GM12865 (cell line): ENCODE measurements at regions not wholly inside any gene's neighbourhood (a gene's known extent, or its start where the extent isn't known, plus 50 kb on each side); places are given as distances from the start of the nearest gene placed in this dataset.

ENCODE experiments used
- DNase-seq: peaks from one replicate; pipeline ENCODE4 v3.0.0; 2010; ENCODE audit warnings: low read depth
- H3K4me3 ChIP-seq: 2 replicates; pipeline ENCODE4 v1.5.1; 2011; ENCODE audit warnings: mild to moderate bottlenecking, low read depth, low read length, control low read depth
- TF ChIP-seq, protein P1 (sequence below): IDR thresholded peaks from 2 replicates; pipeline ENCODE4 v1.5.1; 2011; ENCODE audit warnings: low read length, control low read depth, low read depth, inconsistent platforms; ENCODE audit not compliant: insufficient read depth; ENCODE audit errors: missing control alignments

DNA sequence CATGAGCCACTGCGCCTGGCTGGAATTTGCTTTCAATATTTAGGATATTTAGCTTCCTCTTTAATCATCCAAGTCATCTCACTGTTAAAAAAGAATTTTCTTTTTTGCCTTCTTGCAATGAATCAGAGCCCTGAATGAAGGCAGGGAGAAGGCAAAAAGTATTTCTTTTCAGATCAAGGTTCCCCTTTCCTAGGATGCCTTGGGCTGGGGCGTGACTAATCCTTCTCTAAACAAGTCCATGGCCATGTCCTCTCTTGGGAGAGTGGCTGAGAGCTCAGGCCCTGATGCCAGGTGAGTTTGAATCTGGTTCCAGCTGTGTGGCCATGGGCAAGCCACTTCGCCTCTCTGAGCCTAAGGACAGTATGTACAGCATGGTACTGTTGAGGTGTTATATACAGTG lies 84.8 kb upstream of the NEURL1B start:
- TF ChIP-seq, protein P1, sequence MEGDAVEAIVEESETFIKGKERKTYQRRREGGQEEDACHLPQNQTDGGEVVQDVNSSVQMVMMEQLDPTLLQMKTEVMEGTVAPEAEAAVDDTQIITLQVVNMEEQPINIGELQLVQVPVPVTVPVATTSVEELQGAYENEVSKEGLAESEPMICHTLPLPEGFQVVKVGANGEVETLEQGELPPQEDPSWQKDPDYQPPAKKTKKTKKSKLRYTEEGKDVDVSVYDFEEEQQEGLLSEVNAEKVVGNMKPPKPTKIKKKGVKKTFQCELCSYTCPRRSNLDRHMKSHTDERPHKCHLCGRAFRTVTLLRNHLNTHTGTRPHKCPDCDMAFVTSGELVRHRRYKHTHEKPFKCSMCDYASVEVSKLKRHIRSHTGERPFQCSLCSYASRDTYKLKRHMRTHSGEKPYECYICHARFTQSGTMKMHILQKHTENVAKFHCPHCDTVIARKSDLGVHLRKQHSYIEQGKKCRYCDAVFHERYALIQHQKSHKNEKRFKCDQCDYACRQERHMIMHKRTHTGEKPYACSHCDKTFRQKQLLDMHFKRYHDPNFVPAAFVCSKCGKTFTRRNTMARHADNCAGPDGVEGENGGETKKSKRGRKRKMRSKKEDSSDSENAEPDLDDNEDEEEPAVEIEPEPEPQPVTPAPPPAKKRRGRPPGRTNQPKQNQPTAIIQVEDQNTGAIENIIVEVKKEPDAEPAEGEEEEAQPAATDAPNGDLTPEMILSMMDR, result no peak
- DNase-seq, result no peak
- no peak overlapping the region for H3K4me3 ChIP-seq

DNA sequence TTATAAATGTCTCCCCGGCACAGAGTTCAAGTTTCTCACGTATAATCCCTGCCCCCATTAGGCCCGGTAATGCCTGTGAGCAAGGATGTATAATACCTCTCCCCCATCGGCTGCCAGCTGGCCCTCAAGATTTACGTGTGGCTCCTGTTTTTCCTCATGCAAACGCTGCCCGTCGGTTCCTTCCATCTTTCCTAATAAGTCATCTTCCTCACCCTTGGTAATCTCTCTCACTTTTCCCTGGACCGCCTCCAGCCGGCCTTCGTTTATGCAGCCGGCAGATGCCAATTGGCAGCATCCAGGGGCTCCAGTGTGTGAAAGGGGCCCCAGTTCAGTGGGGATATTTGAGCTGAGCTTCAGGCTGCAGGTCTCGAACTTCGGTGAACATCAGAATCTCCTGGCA lies 86.5 kb upstream of the NEURL1B start:
- TF ChIP-seq, protein P1, result no peak
- no peak overlapping the region for H3K4me3 ChIP-seq
- no peak for DNase-seq

DNA sequence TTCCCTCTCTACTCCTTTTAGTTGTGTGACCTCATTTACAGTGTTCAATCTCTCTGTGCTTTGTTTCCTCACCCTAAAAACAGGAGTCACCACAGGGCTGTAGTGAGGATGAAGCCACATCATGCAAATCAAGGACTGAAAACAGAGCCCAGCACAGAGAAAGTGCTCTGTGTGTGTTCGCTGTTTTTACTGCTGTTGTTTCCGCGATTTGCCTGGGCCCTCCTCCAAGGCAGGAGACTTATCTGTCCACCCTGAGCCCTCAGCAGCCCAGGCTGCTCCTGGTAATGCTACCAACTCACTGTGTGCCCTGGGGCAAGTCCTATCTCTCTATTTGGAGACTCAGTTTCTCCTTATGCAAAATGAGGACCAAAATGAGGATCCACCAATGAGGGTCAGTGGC lies 87.2 kb upstream of the NEURL1B start:
- no peak overlapping the region for H3K4me3 ChIP-seq
- no peak for DNase-seq
- TF ChIP-seq, protein P1, result no peak

DNA sequence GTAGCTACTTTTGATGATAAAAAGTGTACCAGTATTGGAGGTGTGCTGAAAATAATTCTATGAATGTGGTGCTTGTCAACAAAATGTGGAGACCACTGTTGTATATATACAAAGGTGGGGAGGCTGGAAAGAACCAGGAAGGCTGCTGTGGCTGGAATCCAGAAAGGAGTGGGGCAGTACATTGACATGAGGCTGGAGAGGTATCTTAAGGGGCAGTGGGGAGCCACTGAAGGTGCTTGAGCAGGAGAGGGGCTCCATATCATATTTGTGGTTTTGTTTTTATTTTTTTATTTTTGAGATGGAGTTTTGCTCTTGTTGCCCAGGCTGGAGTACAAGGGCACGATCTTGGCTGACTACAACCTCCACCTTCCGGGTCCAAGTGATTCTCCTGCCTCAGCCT lies 87.9 kb upstream of the NEURL1B start:
- H3K4me3 ChIP-seq, result no peak overlapping the region
- DNase-seq, result no peak
- TF ChIP-seq, protein P1, result no peak

DNA sequence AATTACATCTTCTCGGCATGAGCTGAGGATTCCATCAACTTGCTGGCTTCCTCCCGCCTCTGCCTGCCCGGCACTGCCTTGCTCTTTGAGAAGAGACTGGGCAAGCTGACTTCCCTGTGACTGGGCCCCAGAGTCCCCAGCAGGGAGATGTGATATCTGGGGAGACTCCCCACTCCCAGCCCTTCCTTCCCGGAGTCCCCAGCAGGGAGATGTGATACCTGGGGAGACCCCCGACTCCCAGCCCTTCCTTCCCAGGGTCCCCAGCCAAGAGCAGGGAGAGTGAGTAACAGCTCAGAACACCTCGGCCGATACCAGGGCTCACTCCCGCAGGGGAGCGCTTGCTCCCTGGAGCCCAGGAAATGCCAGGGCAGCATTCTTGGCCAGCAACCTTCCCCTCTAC lies 90.1 kb upstream of the NEURL1B start:
- H3K4me3 ChIP-seq, result no peak overlapping the region
- no peak for DNase-seq
- TF ChIP-seq, protein P1, result no peak

DNA sequence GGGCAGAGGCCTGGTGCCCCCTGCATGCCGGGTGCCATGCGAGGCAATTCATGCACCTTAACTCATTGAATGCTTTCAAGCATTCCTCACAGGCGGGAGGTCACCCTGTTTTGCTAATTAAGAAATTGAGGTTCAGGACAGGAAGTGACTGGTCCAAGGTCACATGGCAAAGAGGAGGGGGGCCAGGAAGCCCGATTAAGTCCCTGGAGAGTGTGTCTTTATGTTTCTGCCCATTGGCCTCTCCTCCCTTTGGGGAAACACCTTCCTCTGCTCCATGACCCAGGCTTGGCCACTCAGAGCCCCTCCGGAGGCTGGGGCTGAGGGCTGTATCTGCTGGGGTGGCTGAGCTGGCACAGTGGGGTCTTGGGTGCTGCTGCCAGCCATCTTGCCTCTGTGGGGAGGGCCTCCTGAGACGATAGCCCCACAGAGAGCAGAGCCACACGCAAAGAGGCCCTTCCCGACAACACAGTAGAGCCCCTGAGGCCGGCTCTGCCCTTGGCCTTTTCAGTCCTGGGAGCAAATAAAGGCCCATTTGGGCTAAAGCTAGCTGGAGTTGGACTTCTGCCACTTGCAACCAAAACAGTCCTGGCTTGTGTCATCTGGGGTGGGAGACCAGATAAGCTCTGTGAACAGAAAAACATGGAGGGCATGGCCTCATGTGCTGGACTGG lies 90.8 kb upstream of the NEURL1B start:
- no peak overlapping the region for H3K4me3 ChIP-seq
- DNase-seq, result no peak
- TF ChIP-seq, protein P1, result no peak

DNA sequence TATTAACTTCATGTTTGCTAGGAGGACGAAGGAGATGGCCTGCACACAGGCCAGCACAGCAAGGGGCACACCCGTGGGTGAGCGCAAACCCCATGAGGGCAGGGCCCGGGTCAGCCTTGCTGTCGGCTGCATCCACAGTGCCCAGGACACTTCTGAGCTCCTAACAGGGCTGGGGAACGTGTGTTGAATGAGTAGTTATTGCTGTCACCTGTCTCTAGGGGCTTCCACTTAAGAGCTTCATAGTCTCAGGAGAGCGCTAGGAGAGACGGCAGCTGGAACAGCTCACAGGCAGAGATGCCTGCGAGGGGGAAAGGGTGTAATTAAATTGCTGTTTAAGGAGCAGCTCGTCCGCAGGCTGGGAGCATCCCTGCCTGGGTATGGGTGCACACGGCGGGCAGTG lies 91.4 kb upstream of the NEURL1B start:
- no peak for DNase-seq
- H3K4me3 ChIP-seq, result no peak overlapping the region
- TF ChIP-seq, protein P1, result no peak
